Common myeloid progenitor, CD34-positive (primary cell): ENCODE measurements at regions not wholly inside any gene's neighbourhood (a gene's known extent, or its start where the extent isn't known, plus 50 kb on each side); places are given as distances from the start of the nearest gene placed in this dataset.

Experiments used
- CTCF ChIA-PET: fragments of 350-600 bp; sonication (Branson Sonifier 250); formaldehyde crosslinking; loops from one replicate; lab custom pipeline; 2021; ENCODE audit warnings: antibody characterized with exemption; lab: Charles Lee
- POLR2A ChIA-PET: fragments of 350-600 bp; sonication (Branson Sonifier 250); formaldehyde crosslinking; loops from one replicate; lab custom pipeline; 2021; ENCODE audit warnings: antibody characterized with exemption; lab: Charles Lee
- DNase-seq, 3 donors: peaks; one replicate each; pipeline versions ENCODE4 v3.0.0 to v3.0.0-alpha.2; 2013
- H3K27ac ChIP-seq, 2 experiments: 1 replicate in 1 of 2; 2 replicates in 1 of 2; pipeline ENCODE4 v1.7.0; 2013; ENCODE audit warnings: inconsistent platforms in 2 of 2, low read length in 2 of 2, mild to moderate bottlenecking in 2 of 2, low read depth in 1 of 2, moderate library complexity in 1 of 2; ENCODE audit not compliant: severe bottlenecking in 2 of 2, insufficient read depth in 1 of 2, poor library complexity in 1 of 2
- H3K27me3 ChIP-seq, 5 experiments: replicated peaks in 2 of 5; 1 replicate in 3 of 5; 2 replicates in 2 of 5; pipeline versions ENCODE4 v1.6.1 to v1.7.0; 2013; ENCODE audit warnings: low read length in 4 of 5, mild to moderate bottlenecking in 2 of 5, moderate library complexity in 2 of 5, inconsistent platforms in 1 of 5; ENCODE audit not compliant: insufficient read depth in 5 of 5, control insufficient read depth in 4 of 5
- H3K36me3 ChIP-seq, 4 experiments: 1 replicate in 2 of 4; 2 replicates in 2 of 4; pipeline versions ENCODE4 v1.6.1 to v1.7.0; 2013; ENCODE audit warnings: low read length in 3 of 4, control low read depth in 1 of 4, mild to moderate bottlenecking in 1 of 4; ENCODE audit not compliant: control insufficient read depth in 4 of 4, insufficient read depth in 4 of 4
- H3K4me1 ChIP-seq, 4 experiments: 1 replicate in 3 of 4; 2 replicates in 1 of 4; pipeline versions ENCODE4 v1.6.1 to v1.7.1; 2013; ENCODE audit warnings: low read length in 3 of 4, mild to moderate bottlenecking in 3 of 4, control low read depth in 1 of 4, inconsistent platforms in 1 of 4, moderate library complexity in 1 of 4; ENCODE audit not compliant: control insufficient read depth in 4 of 4, insufficient read depth in 4 of 4; ENCODE audit errors: control extremely low read depth in 1 of 4
- H3K4me3 ChIP-seq, 7 experiments: 1 replicate in 4 of 7; 2 replicates in 3 of 7; pipeline versions ENCODE4 v1.5.1 to v1.7.0; 2013; ENCODE audit warnings: mild to moderate bottlenecking in 7 of 7, low read length in 6 of 7, moderate library complexity in 6 of 7, inconsistent platforms in 2 of 7, low read depth in 2 of 7, control low read depth in 1 of 7; ENCODE audit not compliant: insufficient read depth in 4 of 7, control insufficient read depth in 1 of 7; ENCODE audit errors: extremely low read depth in 1 of 7
- H3K9me3 ChIP-seq, 5 experiments: 1 replicate in 4 of 5; 2 replicates in 1 of 5; pipeline versions ENCODE4 v1.6.1 to v1.7.1; 2013; ENCODE audit warnings: low read length in 4 of 5, mild to moderate bottlenecking in 2 of 5, inconsistent platforms in 1 of 5, low read depth in 1 of 5, moderate library complexity in 1 of 5; ENCODE audit not compliant: control insufficient read depth in 4 of 5, insufficient read depth in 2 of 5; ENCODE audit errors: control extremely low read depth in 1 of 5
- WGBS: methylation state at CpG from one replicate; pipeline ENCODE4 v1.1.5; 2013; ENCODE audit not compliant: insufficient coverage; 5-methylcytosine and 5-hydroxymethylcytosine counted together

GRCh38 chr5:53239301-53239990 lies 129.9 kb upstream of the MOCS2 start:
- no peaks in the 10 kb centered on the region for H3K9me3 ChIP-seq
- WGBS, result 100% methylated on average over 1 of the region's 2 CpGs
- H3K4me3 ChIP-seq, result no peak overlapping the region
- ChIA-PET CTCF (no interaction called here), POLR2A (no interaction called here)
- no peaks in the 10 kb centered on the region for H3K36me3 ChIP-seq
- H3K27me3 ChIP-seq, result no peaks in the 10 kb centered on the region
- H3K4me1 ChIP-seq, result no peaks in the 10 kb centered on the region
- no peak overlapping the region for H3K27ac ChIP-seq
- DNase-seq, result no peak

DNA sequence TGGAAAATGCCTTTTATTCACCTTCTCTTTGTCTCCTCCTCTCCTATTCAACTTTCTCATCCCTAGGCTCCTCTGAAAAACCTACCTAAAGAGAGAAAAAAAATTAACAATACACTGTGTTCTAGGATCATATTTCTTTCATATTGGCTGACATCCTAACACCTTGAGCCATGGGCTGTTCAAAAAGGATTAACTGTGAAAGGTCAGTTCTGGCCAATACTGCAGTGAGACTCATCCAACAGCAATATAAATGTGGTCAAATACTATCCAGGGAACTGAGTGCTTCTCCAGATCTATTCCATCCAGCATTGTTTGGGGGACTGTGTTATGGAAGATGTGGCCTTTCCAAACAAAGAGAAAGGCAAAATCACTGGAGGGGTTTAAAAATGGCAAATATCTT lies 131.1 kb upstream of the MOCS2 start:
- CTCF ChIA-PET, result no interaction called here
- POLR2A ChIA-PET, result no interaction called here

DNA sequence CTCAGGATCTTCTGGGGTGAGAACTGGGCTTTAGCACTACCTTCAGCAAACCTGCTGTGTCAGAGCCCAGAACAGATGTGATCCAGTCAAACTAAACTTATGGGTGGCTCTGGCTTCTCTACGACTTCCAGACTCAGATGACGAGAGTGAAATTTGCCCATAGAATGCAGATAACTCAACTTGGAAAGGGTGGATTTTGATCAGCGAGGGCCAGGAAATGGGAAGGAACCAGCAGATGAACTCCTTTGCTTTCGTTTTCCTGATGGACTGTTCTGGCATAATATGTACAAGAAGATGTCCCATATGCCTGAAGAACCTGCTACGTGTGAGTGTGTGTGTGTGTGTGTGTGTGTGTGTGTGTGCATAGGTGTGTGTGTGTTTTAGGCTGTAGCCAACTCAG lies 132.0 kb upstream of the MOCS2 start:
- Histone ChIP-seq H3K4me1 (peaks cover 0 to 16% (median 2%) of the 10 kb centered on the region in 4 experiments), H3K27me3 (no peaks in the 10 kb centered on the region), H3K36me3 (no peaks in the 10 kb centered on the region), H3K9me3 (no peaks in the 10 kb centered on the region), H3K4me3 (no peak overlapping the region), H3K27ac (no peak overlapping the region)
- ChIA-PET CTCF (interaction anchor here (0.8 kb wide), 1 partner anchor 59 kb away, joined by 3 read pairs; no protein-coding TSS in a partner anchor), POLR2A (no interaction called here)
- 97% methylated on average over 4 of the region's 5 CpGs for WGBS
- DNase-seq, result no peak

More for the DNA sequence above, 131.1 kb upstream of the MOCS2 start:
- no peaks in the 10 kb centered on the region for H3K9me3 ChIP-seq
- peaks cover 0 to 8% (median 0%) of the 10 kb centered on the region in 4 experiments for H3K4me1 ChIP-seq
- no peak overlapping the region for H3K4me3 ChIP-seq
- H3K27ac ChIP-seq, result no peak overlapping the region
- H3K36me3 ChIP-seq, result no peaks in the 10 kb centered on the region
- no peak for DNase-seq
- H3K27me3 ChIP-seq, result no peaks in the 10 kb centered on the region

DNA sequence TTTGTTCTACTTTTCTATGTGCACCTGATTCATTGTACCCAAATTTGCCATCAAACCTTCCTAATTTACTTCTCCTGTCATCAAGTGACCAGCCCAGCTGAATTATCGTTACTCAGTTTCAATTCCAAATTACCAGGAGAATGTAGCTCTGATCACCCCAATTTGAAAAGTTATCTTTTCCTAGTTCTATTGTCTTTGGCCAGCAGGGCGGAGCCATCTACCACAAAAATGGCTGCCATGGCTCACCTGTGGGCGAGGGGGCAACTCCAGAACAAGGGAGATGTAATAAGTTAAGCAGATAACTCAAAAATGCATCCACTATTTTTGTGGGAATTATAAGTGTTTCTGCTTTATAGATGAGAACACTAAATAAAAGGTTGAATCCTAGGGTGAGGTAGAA lies 133.8 kb upstream of the MOCS2 start:
- ChIA-PET POLR2A (no interaction called here), CTCF (no interaction called here)
- H3K27ac ChIP-seq, result no peak overlapping the region
- WGBS, result 100% methylated on average over 2 of the region's 3 CpGs
- no peak overlapping the region for H3K4me3 ChIP-seq
- H3K9me3 ChIP-seq, result no peaks in the 10 kb centered on the region
- DNase-seq, result no peak
- H3K4me1 ChIP-seq, result peaks cover 0 to 16% (median 2%) of the 10 kb centered on the region in 4 experiments
- no peaks in the 10 kb centered on the region for H3K27me3 ChIP-seq
- H3K36me3 ChIP-seq, result no peaks in the 10 kb centered on the region

DNA sequence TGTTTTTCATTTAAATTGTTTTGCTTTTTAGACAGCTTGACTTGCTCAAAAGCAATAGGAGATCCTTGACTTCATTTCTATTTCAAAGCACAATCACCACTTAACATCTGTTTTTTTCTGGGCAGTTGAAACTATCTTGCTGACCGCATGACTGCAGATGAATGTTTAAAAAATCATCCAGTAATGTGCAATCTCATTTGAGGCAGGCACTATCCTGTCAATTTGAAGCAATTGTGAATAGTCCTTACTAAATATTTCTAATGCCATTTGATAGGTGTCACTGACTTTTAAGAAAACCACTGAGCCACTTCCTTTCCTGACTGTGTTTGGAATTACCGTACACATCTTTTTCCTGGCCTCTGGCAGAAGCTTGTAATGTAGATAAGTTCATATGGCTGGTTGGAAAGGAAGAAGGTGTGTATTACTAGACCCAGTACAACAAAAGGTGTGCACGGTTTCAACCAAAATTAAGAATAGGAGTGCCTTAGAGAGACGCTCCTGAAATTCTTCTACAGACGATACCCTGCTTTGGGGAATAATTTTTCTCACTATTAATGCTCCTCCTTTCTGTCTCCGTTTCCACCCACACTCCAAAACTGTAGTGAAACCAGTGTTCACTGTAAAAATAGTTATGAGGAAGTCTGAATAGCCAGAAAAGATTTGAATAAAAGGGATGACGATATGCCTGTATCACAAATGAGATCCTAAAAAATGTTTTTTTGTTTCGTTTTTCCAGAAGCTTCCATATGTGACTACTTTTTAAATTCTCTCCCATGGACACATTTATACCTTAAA lies 136.7 kb upstream of the MOCS2 start:
- ChIA-PET POLR2A (no interaction called here), CTCF (no interaction called here)
- DNase-seq, result peak; percentile 45 to 93 (median 84)
- WGBS, result 13% methylated on average over 3 of the region's 8 CpGs
- Histone ChIP-seq H3K27ac (peak overlapping the region in 1 of 2 experiments; percentile 59), H3K36me3 (no peaks in the 10 kb centered on the region), H3K4me1 (peaks cover 0 to 20% (median 2%) of the 10 kb centered on the region in 4 experiments), H3K27me3 (no peaks in the 10 kb centered on the region), H3K9me3 (no peaks in the 10 kb centered on the region), H3K4me3 (peak overlapping the region in 3 of 7 experiments; percentile 2 to 60 (median 45))

GRCh38 chr5:53249529-53250200 lies 140.1 kb upstream of the MOCS2 start:
- H3K9me3 ChIP-seq, result no peaks in the 10 kb centered on the region
- 83% methylated on average over 4 of the region's 4 CpGs for WGBS
- H3K4me1 ChIP-seq, result peaks cover 0 to 22% (median 2%) of the 10 kb centered on the region in 4 experiments
- ChIA-PET CTCF (no interaction called here), POLR2A (no interaction called here)
- no peak for DNase-seq
- H3K4me3 ChIP-seq, result no peak overlapping the region
- H3K36me3 ChIP-seq, result no peaks in the 10 kb centered on the region
- no peaks in the 10 kb centered on the region for H3K27me3 ChIP-seq
- H3K27ac ChIP-seq, result no peak overlapping the region

DNA sequence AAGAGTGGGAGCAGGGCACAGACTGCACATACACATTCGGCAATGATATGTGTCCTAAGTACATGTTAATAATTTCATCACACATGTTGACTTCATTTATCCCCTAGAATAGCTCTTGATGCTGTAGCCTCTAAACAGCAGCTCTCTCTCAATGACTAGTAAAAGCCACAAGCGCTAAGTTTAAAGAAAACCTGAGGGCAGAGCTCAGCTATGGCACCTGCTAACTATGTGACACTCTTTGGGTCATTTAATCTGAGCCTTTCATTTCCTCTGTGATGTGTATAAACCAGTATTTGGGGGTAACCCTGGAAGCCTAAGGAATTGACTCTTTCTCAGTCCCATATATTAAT lies 140.6 kb upstream of the MOCS2 start:
- H3K36me3 ChIP-seq, result no peaks in the 10 kb centered on the region
- 100% methylated on average over 2 of the region's 2 CpGs for WGBS
- ChIA-PET POLR2A (no interaction called here), CTCF (no interaction called here)
- DNase-seq, result no peak
- H3K27me3 ChIP-seq, result no peaks in the 10 kb centered on the region
- no peaks in the 10 kb centered on the region for H3K9me3 ChIP-seq
- H3K27ac ChIP-seq, result no peak overlapping the region
- peaks cover 0 to 19% (median 2%) of the 10 kb centered on the region in 4 experiments for H3K4me1 ChIP-seq
- H3K4me3 ChIP-seq, result no peak overlapping the region
